Colonic mucosa (tissue), 4 donors: ENCODE measurements at regions not wholly inside any gene's neighbourhood (a gene's known extent, or its start where the extent isn't known, plus 50 kb on each side); places are given as distances from the start of the nearest gene placed in this dataset.

ENCODE experiments used
- DNase-seq: peaks from one replicate; pipeline ENCODE4 v3.0.0-alpha.2; 2020
- H3K27ac ChIP-seq: fragments of 200-600 bp; one replicate; pipeline ENCODE4 v1.8.0; 2021
- H3K27me3 ChIP-seq: fragments of 200-600 bp; one replicate; pipeline ENCODE4 v1.8.0; 2021
- H3K36me3 ChIP-seq: fragments of 200-600 bp; one replicate; pipeline ENCODE4 v1.8.0; 2021
- H3K4me1 ChIP-seq: fragments of 200-600 bp; one replicate; pipeline ENCODE4 v1.8.0; 2021; ENCODE audit warnings: mild to moderate bottlenecking
- H3K4me3 ChIP-seq: fragments of 200-600 bp; one replicate; pipeline ENCODE4 v1.8.0; 2021
- H3K9ac ChIP-seq, 2 donors: one replicate each; pipeline ENCODE4 v1.7.0; 2013; ENCODE audit warnings: control low read depth in 2 of 2, low read depth in 2 of 2, low read length in 2 of 2
- H3K9me3 ChIP-seq: fragments of 200-600 bp; one replicate; pipeline ENCODE4 v1.8.0; 2021
- intact Hi-C: fragments of 100-400 bp; cut with DNase I; formaldehyde crosslinking; loops from one replicate; pipeline ENCODE4 v1.14.1; 2022
- TF ChIP-seq, protein P1 (sequence below): fragments of 200-600 bp; IDR thresholded peaks from one replicate; pipeline ENCODE4 v1.8.0; 2022; ENCODE audit warnings: antibody characterized with exemption, mild to moderate bottlenecking
- donor health status: healthy.
- donor health status: DM: no; HTN: no; CAD: no.
- donor health status: DM: no; HTN: no; CAD: no.

DNA sequence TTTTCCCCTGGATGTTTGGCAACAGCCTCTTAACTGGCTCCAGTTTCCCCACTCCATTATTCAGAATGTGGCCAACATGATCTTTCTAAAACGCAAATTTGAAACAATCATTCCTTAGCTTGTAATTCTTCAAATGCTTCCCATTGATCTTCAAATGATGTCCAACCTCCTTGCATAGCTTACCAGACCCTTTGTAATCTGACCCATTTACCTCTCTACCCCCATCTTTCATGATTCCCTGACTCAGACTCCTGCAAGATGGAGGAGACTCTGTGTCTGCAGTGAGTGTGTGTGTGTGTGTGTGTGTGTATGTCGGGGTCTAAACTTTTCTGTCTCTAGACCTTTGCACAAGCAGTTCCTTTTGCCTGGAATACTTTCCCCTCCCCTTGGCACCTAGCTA lies 515.7 kb upstream of the PROK2 start:
- H3K27ac ChIP-seq, result no peak overlapping the region
- no peaks in the 10 kb centered on the region for H3K36me3 ChIP-seq
- no peaks in the 10 kb centered on the region for H3K9me3 ChIP-seq
- intact Hi-C loops, result no loop called here
- no peaks in the 10 kb centered on the region for H3K4me1 ChIP-seq
- H3K4me3 ChIP-seq, result no peak overlapping the region
- TF ChIP-seq, protein P1, sequence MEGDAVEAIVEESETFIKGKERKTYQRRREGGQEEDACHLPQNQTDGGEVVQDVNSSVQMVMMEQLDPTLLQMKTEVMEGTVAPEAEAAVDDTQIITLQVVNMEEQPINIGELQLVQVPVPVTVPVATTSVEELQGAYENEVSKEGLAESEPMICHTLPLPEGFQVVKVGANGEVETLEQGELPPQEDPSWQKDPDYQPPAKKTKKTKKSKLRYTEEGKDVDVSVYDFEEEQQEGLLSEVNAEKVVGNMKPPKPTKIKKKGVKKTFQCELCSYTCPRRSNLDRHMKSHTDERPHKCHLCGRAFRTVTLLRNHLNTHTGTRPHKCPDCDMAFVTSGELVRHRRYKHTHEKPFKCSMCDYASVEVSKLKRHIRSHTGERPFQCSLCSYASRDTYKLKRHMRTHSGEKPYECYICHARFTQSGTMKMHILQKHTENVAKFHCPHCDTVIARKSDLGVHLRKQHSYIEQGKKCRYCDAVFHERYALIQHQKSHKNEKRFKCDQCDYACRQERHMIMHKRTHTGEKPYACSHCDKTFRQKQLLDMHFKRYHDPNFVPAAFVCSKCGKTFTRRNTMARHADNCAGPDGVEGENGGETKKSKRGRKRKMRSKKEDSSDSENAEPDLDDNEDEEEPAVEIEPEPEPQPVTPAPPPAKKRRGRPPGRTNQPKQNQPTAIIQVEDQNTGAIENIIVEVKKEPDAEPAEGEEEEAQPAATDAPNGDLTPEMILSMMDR, result no peak
- H3K9ac ChIP-seq, result no peak overlapping the region
- H3K27me3 ChIP-seq, result no peaks in the 10 kb centered on the region
- no peak for DNase-seq

- Histone ChIP-seq H3K9me3 (no peaks in the 10 kb centered on the region), H3K4me3 (no peak overlapping the region), H3K36me3 (no peaks in the 10 kb centered on the region), H3K4me1 (no peaks in the 10 kb centered on the region), H3K27me3 (no peaks in the 10 kb centered on the region), H3K9ac (no peak overlapping the region), H3K27ac (no peak overlapping the region)
- intact Hi-C loops, result no loop called here
- TF ChIP-seq, protein P1, result no peak
- no peak for DNase-seq
Measured at GRCh38 chr3:72299823-72300222, 514.9 kb upstream of the PROK2 start.

- intact Hi-C loops, result no loop called here
- Histone ChIP-seq H3K9ac (no peak overlapping the region), H3K4me3 (no peak overlapping the region), H3K4me1 (no peaks in the 10 kb centered on the region), H3K27me3 (no peaks in the 10 kb centered on the region), H3K27ac (no peak overlapping the region), H3K36me3 (no peaks in the 10 kb centered on the region), H3K9me3 (no peaks in the 10 kb centered on the region)
- TF ChIP-seq, protein P1, result no peak
- DNase-seq, result no peak
Measured at GRCh38 chr3:72299321-72299802, 514.4 kb upstream of the PROK2 start.

DNA sequence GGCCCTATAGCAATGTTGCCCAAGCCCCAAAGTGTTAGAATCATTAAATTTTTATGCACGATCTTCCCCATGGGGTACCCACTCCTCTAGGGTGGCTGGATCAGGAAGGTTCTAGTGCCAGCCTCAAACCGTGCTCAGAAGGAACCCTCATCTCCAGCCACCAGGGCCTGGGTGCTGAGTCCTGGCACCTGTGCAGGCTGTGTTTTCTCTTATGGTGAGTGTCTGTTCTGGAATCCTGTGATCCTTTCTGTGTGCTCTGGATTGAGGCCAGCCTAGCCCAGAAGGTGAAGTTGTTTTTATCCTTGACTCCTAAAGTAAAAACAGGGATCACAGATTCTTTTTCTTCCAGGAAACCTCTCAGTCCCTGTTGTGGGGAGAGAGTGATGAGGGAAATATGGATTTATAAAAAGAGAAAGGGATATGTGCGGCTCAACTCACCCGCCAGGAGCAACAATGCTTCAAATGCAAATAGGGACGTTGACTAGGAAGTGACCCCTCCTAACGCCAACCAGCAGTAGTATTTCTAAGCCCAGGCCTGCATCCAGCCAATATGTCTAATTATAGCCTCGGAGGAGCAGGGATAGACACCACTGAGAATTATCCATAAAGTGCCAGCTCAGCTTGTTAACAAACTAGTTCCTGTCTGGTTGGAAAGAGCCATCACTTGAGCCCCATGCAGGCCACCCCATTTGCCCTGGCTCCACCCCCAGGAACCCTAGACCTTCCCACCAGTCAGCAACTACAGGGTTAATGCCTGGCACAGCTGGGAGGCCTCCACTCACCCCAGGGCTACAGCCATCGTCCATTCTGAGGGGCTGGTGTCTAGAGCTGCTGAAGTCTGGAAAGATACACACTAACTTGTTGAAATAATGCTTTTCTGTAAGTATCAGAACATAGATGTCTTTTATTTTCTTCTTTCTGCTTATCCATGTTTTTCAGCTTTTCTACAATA lies 513.5 kb upstream of the PROK2 start:
- Histone ChIP-seq H3K27me3 (no peaks in the 10 kb centered on the region), H3K4me1 (no peaks in the 10 kb centered on the region), H3K4me3 (no peak overlapping the region), H3K9me3 (no peaks in the 10 kb centered on the region), H3K9ac (no peak overlapping the region), H3K27ac (no peak overlapping the region), H3K36me3 (no peaks in the 10 kb centered on the region)
- intact Hi-C loops, result no loop called here
- TF ChIP-seq, protein P1, result no peak
- no peak for DNase-seq

GRCh38 chr3:72297481-72297880 lies 512.5 kb upstream of the PROK2 start:
- H3K4me3 ChIP-seq, result no peak overlapping the region
- H3K9me3 ChIP-seq, result no peaks in the 10 kb centered on the region
- H3K36me3 ChIP-seq, result no peaks in the 10 kb centered on the region
- no peak overlapping the region for H3K27ac ChIP-seq
- no peak overlapping the region for H3K9ac ChIP-seq
- TF ChIP-seq, protein P1, result no peak
- DNase-seq, result no peak
- intact Hi-C loops, result no loop called here
- no peaks in the 10 kb centered on the region for H3K27me3 ChIP-seq
- H3K4me1 ChIP-seq, result no peaks in the 10 kb centered on the region
